Right renal pelvis (tissue), 4 donors: ENCODE measurements at regions not wholly inside any gene's neighbourhood (a gene's known extent, or its start where the extent isn't known, plus 50 kb on each side); places are given as distances from the start of the nearest gene placed in this dataset.
"Not testable (repeated sequence)": the region's sequence is repeated elsewhere in the genome, so short reads cannot be mapped to it uniquely, and the experiment has no call there.

Experiments used
- DNase-seq, 4 donors: peaks; one replicate each; pipeline ENCODE4 v3.0.0-alpha.2; 2013; ENCODE audit warnings: low read depth in 4 of 4, low spot score in 3 of 4, missing footprints in 1 of 4

DNA sequence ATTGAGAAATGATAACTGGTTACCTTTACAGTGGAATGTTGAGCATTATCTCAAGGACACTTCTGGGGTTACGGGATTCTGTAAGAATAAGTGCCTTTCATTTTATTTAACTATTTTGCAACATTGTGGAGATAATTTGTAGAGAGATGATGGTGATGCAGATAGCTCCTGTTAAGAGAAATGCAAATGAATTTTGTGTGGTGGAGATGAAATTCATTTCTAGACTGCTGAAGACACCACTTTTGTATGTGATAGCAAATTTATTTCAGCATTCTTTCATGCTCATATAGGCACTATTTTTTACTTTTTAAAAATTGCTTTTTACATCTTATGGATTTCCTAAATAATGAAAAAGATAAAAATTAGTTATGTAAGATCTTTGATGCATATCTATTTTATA lies 463.3 kb upstream of the CBLB start:
- no peak for DNase-seq

DNA sequence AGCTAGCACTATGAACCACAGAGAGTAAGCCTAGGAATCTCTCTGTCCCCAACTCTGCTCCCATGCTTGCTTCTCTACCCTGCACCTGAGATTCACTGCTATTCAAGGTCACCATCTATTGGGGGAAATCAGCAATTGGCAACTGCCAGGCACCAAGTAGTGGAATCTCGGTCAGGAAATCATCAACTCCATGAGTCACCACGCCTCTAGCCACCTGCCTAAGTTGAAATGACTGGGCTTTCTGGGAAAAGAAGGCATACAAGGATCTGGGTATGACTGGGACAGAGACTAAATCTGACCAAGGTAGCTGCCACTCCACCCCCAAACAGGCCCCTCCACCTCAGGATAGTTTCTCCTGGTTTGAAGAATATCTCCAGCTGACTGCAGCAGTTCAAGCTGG lies 464.1 kb upstream of the CBLB start:
- no peak for DNase-seq

DNA sequence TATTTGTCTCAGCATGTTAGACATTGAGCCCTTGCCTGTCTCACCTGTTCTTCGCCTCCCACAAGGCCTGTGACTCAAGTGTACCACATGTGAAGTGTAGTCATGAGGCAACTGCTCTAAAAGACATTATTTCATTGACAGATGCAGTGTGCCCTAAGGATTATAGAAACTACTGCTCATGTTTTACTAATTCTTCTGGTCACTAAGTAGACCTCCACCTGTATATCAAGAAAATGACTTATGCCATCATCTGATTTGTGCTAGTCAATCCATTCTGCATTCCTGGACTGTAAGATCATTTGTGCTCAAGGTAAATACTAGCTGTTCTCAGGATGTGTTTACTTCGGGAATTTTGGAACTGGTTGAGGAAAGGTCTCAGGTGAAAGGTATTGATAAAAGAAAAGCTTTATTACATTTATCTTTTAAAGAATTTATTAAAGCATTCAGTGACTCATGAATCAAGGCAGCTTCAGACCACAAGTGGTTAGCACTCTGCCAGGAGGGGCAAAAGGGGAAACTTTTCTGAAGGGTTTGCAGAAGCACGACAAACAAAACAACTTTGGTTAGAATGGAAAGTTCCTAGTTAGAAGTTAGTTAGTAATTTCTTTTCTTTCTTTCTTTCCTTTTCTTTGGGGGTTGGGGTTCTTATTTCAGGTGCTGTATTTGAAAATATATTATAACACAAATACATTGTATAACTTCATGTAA lies 465.3 kb upstream of the CBLB start:
- DNase-seq, result no peak

DNA sequence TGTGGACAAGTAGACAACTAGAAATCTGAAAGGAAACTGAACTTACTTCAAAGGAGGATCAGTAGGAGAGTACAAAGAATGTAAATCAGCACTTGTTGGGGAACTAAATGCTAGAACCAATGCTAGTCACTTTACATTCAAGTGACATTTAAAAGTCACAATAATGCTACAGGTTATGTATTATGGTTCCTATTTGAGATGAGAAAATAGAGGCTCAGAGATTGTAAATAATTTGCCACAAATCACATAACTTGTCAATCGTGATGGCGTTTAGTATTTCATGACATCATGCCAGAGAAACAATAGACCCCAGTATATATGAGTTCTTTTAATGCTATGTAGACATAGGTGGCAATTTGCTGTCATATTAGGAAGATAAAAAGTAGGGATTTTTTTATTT lies 467.8 kb upstream of the CBLB start:
- DNase-seq, result no peak

DNA sequence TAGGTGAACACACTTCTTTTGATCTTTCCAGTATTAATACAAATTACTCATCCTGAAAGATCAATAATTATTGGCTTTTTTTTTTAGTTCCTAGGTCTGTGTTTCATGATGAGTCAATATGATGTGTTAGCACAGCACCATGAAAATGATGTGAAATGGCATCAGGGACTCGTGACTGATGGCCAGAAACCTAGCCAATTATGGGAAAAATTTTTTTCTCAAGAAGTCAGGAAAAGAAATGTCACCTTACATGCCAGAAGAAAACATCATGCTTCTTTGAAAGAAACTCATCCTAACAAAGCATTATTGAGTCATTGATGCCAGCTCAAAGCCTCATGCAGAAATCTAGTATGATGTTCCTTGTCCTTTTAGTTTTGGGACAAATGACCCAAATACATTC lies 468.3 kb upstream of the CBLB start:
- no peak for DNase-seq

DNA sequence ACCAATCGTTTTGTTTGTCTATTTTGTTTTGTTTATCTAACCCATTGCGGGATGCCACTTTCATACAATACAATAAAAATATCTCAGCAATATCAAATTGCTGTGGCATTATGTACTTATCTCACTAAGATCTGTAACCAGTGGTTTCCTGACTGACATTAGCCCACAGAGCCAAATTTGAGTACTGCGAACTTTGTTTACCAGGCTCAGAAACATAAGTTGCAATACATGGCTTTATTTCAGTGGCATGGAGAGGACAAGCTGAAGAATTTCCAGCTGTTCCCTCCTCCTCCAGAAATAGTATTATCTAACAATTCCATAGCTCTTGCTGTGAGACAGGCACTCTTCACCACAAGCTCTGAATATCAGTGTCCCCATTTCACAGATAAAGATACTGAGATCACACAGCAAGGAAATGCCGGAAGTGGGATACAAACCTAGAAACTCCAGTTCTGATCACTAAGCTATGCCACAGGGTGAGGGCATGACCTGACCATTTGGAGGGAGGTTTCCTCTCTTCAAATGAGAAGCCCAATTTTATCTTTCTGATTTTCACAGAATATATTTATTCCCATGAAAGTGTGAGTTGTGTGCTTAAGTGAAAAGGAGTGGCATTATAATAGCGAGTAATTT lies 469.9 kb upstream of the CBLB start:
- DNase-seq, result no peak

DNA sequence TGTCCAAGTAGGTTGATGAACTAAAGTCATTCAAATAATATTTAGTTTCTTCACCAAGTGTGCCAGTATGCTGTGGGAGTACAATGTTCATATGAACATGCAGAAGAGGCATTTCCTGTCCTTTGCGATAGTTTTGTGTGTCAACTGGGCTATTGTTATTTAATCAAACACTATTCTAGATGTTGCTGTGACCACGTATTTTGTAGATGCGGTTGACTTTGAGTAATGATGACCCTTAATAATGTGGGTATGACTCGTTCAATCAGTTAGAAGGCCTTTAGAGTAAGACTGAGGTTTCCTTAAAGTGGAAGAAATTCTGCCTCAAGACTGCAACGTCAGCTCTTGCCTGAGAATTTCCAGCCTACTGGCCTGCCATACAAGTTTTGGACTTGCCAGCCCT lies 470.7 kb upstream of the CBLB start:
- DNase-seq, result no peak

DNA sequence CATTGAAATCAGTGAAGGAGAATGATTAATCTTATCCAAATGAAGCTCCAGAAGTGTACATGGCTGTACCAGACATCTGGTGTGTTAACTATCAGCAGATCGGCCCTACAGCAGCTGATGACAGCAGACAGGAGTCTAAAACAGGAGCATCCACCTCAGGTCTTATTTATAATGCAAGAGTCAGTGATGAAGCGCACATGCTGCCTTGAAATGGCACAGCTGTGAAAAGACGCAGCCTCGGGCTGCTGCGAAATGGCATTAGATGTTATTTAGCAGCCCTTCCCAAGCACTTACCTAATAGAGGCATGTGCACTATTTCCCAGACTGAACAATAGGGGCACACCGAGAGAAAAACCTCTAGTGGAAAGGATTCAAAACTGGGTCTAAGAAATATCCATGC lies 472.3 kb upstream of the CBLB start:
- DNase-seq, result no peak

DNA sequence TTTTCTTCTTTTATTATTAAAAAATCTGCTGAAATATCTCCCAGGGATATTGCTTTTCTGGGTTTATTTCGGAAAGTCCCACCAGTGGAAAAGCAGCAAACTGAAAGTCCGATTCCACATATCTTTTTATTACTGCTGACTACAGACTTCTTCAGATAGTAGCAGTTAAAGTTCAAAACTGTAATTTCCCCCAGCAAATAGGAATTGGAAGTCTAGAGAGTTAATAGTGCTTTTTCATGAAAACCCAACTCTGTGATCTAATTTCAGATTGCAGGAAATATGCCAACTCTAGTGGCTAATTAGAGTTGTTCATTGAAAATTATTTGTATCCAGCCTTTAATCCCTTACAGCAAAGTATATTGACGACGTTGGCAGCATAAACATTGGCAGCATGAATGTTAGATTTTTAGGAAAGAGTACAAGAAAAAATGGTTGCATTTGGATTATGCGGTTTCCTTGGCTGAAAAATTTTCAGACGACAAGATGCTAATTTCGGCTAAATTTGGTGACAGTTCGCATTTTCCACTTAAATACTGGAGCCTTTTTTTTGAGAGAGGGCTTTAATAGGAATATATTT lies 472.9 kb upstream of the CBLB start:
- no peak for DNase-seq

DNA sequence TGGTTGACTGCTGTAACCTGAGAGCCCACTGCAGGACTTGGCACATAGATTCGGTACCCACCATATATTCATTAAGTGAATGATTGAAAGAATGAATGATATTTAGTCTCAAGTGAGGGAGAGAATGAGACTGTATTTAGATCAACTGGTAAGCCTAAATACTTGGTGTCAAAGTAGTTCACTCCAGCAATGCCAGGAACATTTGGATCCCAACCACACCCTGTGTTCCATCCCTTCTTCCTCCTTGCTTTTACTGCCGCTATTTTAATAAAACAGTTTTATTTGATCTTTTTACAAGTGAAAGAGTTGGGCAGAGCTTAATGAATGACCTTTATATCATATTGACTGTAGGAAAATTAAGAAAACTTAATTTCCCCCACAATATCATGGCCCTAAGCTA lies 473.6 kb upstream of the CBLB start:
- no peak for DNase-seq

DNA sequence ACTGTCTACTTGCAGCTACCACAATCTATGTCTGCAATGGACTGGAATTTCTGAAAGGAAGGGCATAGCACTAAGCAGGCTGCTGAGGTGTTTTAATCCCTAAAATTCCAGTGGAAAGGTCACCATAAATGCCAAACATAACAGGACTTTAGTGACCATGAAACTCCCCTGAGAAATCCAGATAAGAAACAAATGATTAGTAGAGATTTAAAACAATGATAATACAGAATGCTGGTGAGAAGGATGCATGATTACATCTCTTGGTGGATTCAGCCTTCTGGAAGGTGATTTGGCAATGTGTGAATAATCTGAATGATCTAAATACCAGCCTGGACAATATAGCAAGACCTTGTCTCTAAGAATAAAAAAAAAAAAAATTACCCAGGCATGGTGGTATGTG lies 475.0 kb upstream of the CBLB start:
- DNase-seq, result no peak

DNA sequence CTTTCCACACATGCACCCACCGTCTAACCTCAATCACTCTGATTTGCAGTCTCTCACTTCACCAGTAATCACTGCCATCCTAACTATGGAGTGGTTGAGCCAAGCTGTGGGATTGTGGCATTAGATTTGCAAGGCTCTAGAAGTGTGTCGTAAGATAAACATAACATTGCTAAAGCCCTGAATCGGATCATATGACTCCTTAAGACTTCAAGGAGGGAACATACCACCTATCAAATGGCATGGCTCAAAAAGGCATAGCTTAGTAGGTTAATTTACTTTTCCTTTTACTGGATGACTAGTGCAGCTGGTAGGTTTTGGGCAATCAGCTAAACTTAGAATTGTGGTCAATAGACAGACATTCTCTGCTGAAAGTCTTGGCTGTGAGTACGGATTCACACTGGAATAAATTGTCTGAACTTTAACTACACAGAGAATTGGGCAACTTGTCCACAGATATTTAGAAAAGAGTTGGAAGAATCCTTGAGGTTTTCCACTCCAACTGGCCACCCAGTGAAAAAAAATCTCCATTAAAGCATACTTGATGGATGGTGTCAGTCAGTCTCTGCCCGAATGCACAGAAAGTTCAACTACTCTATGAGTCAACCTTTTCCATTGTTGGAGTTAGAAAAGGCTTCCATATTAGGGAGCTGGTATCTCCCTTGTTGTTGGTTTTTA lies 476.7 kb upstream of the CBLB start:
- DNase-seq, result no peak

DNA sequence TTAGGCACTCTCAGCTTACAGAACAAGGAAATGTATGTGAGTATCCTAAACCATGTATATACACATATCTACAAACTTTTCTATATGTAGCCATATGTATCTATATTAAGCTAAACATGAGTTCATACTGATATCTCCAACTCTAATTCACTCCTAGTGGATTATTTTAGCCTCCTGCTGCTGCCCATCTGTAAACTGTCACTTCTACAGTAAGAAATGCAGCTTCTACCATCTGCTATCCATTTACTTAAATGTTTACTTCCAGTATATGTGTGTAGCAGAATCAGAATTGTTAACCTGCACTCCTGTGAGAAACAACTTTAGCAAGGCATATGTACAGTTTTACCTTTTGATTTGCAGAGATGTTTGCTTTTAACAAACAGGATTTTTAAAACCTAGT lies 478.5 kb upstream of the CBLB start:
- no peak for DNase-seq

DNA sequence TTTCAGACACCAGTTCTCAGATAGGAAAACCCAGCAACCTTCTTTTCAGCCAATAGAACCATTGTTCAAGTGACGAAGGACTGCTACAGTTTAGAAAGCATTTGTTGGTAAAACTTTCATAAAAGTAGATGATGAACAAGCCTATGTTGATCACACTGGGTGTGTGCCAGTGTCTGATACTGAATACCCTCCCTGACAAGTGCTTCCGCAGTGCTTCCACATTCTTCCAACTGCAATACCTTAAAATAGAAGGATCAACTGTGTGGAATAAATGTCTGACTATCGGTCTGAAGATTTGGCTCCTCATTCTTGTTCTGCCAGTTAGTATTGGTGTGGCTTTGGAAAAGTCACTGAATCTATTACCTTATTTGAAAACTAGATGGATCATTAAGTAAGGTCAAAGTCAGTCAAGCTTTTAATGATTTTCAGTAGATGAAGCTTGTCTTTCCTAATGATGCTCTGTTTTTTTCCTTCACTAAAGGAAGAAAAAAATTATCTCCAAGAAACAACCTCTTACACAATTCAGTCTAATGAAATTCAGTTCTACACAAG lies 479.4 kb upstream of the CBLB start:
- no peak for DNase-seq

DNA sequence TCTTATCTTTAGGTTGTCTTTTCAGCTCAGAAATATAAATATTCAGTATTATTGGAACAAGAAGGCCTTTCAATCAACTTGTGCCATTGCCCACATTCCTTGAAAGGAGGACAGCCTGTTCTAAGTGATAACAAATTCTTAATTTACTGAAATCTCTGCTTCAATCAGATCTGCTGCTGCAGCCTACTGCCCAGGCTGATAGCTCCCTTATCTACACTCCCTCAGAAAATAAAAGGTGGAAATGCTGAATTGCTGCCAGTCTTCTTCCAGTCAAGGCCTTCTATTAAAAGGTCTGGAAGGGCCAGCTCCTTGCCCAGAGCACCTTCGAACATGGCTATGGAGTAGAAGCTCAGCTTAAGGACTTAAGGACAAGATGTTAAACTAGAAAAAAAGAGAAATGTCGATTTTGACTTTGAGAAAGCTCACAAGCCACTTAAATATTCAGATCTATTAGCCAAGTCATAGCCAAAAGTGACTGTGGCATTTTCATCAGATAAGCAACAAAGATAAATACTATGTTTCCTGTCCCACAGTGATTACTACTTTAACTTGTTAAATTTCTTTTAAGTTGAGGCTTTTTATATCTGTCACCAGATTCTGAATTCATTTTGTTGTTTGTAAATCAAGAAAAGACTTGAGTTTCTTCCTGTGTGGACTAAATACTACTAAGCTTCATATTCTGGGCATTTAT lies 480.5 kb upstream of the CBLB start:
- no peak for DNase-seq

DNA sequence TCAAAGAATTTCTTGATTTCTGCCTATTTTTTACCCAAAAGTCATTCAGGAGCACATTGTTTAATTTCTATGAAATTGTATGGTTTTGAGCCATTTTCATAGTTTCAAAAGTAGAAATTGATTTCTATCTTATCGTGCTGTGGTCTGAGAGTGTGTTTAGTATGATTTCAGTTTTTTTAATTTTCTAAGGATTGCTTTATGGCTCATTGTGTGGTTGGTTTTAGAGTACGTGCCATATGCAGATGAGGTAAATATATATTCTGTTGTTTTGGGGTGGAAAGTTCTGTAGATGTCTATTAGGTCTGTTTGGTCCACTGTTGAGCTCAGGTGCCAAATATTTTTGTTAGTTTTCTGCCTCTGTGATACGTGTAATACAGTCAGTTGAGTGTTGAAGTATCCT lies 487.1 kb upstream of the CBLB start:
- no peak for DNase-seq

DNA sequence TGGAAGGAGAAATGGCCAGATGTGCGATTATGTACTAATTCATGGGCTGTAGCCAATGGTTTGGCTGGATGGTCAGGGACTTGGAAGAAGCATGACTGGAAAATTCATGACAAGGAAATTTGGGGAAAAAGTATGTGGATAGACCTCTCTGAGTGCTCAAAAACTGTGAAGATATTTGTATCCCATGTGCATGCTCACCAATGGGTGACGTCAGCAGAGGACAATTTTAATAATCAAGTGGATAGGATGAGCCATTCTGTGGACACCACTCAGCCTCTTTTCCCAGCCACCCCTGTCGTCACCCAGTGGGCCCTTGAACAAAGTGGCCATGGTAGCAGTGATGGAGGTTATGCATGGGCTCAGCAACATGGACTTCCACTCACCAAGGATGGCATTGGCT lies 490.9 kb upstream of the CBLB start:
- no peak for DNase-seq

DNA sequence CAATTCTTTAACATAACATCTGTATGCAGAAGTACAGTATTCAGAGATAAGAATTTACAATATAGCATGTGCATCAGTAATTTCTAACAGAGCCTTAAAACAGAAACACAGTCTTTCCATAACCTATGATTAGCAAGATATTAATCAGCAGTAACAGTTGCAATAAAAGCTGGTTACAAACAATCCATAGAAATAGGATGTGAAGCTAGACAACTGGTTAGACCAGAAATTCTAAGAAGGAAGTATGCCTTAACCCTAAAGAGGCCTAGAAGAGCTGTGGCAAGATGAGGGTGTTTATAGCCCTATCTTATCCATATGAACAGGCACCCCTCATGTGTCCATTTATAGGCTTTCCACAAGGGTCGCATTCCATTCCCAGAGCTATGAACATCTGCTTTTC lies 492.1 kb upstream of the CBLB start:
- not testable (repeated sequence) for DNase-seq

DNA sequence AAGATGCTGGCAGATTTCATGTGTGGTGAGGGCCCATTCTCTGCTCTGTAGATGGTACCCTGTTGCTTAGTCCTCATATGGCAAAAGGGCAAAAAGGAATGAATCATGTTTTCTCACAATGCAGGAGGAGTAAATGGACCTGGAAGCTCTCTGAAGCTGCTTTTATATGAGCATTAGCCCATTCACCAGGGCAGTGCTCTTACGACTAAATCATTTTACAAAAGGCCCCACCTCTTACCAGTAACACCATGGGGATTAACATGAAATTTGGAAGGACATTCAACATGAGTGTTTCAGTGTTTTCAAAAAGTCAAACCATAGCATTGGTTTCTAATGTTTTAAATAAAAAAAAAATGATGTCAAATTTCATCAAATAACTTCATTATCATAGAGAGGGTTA lies 495.7 kb upstream of the CBLB start:
- no peak for DNase-seq

DNA sequence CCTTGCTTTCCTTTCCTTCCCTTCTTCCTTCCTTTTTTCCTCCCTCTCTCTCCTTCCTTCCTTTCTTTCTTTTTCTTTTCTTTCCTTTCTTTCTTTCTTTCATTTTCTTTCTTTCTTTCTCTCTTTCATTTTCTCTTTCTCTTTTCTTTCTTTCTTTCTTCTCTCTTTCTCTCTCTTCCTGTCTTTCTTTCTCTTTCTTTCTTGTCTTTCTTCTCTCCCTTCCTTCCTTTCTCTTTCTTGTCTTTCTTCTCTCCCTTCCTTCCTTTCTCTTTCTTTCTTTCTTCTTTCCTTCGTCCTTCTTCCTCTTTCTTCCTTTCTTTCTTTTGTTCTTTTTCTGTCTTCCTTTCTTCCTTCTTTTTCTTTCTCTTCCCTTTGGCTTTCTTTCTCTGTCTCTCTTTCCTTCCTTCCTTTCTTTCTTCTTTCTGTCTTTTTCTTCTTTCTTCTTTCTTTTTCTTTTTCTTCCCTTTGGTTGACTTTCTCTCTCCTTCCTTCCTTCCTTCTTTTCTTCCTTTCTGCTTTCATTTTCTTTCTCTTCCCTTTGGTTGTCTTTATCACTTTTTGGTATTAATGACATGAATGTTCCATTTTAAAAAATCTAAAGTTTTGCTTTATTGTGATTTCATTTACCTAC lies 496.4 kb upstream of the CBLB start:
- no peak for DNase-seq

DNA sequence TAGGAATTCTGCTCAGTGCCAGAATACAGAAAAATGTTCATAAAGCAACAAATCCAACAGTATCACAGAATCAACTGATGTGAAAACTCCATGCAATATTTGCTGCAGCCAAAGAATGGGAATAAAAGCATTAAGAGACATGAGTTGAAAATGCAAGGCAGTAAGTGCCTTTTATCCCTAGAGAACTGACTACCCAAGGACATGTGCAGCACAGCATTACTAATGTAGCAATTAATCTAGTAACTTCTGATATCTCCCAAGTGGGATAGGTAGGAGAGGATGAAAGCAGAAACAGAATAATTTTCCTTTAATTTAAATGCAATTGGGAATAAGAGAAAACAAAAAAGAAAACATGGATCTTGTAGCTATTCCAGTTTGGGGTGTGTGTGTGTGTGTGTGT lies 497.5 kb upstream of the CBLB start:
- DNase-seq, result no peak
